Liver (tissue), 3 donors: ENCODE measurements at regions not wholly inside any gene's neighbourhood (a gene's known extent, or its start where the extent isn't known, plus 50 kb on each side); places are given as distances from the start of the nearest gene placed in this dataset.

Experiments
- EGR1 ChIP-seq, 2 donors: IDR thresholded peaks; 2 replicates each; pipeline ENCODE4 v1.6.1; 2016 to 2018; ENCODE audit warnings: antibody characterized with exemption in 2 of 2, low read depth in 2 of 2
- FOXA1 ChIP-seq: IDR thresholded peaks from 2 replicates; pipeline ENCODE4 v1.6.1; 2016; ENCODE audit warnings: antibody characterized with exemption
- GABPA ChIP-seq, 2 donors: IDR thresholded peaks in 1 of 2; conservative IDR thresholded peaks in 1 of 2; 2 replicates each; pipeline ENCODE4 v1.6.1; 2016; ENCODE audit warnings: antibody characterized with exemption in 2 of 2, mild to moderate bottlenecking in 1 of 2, moderate library complexity in 1 of 2
- REST ChIP-seq: IDR thresholded peaks from 2 replicates; pipeline ENCODE4 v1.6.1; 2016; ENCODE audit warnings: antibody characterized with exemption, mild to moderate bottlenecking
- SP1 ChIP-seq: IDR thresholded peaks from 2 replicates; pipeline ENCODE4 v1.6.1; 2018; ENCODE audit warnings: antibody characterized with exemption, mild to moderate bottlenecking
- TAF1 ChIP-seq: conservative IDR thresholded peaks from 2 replicates; pipeline ENCODE4 v1.6.1; 2016; ENCODE audit warnings: antibody characterized with exemption, mild to moderate bottlenecking
- YY1 ChIP-seq: IDR thresholded peaks from 2 replicates; pipeline ENCODE4 v1.6.1; 2016; ENCODE audit warnings: antibody characterized with exemption, mild to moderate bottlenecking
- TF ChIP-seq, protein P1 (sequence below): fragments of 150-350 bp; IDR thresholded peaks from 2 replicates; pipeline ENCODE4 v1.5.1; 2017; ENCODE audit warnings: improper control_type of control experiment, low read depth, low read length; ENCODE audit not compliant: missing input control
- TF ChIP-seq, protein P2 (sequence below): IDR thresholded peaks from 2 replicates; pipeline ENCODE4 v1.6.1; 2016; ENCODE audit warnings: antibody characterized with exemption
- TF ChIP-seq, protein P3 (sequence below): IDR thresholded peaks from 2 replicates; pipeline ENCODE4 v1.6.1; 2016; ENCODE audit warnings: antibody characterized with exemption
- donor health status: healthy.
- donor health status: healthy.

DNA sequence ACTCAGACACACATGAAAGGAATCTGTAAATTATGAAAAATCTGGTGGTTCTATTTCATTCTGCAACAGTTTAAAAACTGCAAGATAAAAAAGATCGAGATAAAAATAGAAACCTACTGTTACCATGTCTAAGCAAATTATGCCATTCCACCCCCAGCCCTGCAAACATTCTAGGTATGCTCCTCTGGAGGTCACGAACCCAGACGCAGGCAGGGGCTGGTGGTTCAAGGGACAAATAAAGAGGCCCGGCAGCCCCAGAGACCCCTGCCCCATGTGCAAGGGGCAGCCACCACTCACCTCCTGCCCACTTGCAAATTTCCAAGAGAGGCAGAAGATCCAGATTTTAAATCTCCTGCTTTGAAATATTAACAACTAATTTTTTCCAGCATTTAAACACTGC, 210.5 kb downstream of the ANAPC1 start:
- TF ChIP-seq, protein P1, sequence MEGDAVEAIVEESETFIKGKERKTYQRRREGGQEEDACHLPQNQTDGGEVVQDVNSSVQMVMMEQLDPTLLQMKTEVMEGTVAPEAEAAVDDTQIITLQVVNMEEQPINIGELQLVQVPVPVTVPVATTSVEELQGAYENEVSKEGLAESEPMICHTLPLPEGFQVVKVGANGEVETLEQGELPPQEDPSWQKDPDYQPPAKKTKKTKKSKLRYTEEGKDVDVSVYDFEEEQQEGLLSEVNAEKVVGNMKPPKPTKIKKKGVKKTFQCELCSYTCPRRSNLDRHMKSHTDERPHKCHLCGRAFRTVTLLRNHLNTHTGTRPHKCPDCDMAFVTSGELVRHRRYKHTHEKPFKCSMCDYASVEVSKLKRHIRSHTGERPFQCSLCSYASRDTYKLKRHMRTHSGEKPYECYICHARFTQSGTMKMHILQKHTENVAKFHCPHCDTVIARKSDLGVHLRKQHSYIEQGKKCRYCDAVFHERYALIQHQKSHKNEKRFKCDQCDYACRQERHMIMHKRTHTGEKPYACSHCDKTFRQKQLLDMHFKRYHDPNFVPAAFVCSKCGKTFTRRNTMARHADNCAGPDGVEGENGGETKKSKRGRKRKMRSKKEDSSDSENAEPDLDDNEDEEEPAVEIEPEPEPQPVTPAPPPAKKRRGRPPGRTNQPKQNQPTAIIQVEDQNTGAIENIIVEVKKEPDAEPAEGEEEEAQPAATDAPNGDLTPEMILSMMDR, result no peak
- TF ChIP-seq SP1, result no peak
- TF ChIP-seq TAF1, result no peak
- TF ChIP-seq, protein P2, sequence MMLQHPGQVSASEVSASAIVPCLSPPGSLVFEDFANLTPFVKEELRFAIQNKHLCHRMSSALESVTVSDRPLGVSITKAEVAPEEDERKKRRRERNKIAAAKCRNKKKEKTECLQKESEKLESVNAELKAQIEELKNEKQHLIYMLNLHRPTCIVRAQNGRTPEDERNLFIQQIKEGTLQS, result no peak
- TF ChIP-seq GABPA (IDR thresholded peaks at IDR 0.05 in 1 of 2, conservative IDR thresholded peaks at IDR 0.05 in 1 of 2), result no peak
- TF ChIP-seq FOXA1, result no peak
- TF ChIP-seq, protein P3, sequence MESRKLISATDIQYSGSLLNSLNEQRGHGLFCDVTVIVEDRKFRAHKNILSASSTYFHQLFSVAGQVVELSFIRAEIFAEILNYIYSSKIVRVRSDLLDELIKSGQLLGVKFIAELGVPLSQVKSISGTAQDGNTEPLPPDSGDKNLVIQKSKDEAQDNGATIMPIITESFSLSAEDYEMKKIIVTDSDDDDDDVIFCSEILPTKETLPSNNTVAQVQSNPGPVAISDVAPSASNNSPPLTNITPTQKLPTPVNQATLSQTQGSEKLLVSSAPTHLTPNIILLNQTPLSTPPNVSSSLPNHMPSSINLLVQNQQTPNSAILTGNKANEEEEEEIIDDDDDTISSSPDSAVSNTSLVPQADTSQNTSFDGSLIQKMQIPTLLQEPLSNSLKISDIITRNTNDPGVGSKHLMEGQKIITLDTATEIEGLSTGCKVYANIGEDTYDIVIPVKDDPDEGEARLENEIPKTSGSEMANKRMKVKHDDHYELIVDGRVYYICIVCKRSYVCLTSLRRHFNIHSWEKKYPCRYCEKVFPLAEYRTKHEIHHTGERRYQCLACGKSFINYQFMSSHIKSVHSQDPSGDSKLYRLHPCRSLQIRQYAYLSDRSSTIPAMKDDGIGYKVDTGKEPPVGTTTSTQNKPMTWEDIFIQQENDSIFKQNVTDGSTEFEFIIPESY, result no peak
- TF ChIP-seq REST, result no peak
- no peak for TF ChIP-seq EGR1 (IDR thresholded peaks at IDR 0.05; ENCODE audit: low read depth in 2 of 2)
- no peak for TF ChIP-seq YY1
